GM13976 (cell line): ENCODE measurements at regions not wholly inside any gene's neighbourhood (a gene's known extent, or its start where the extent isn't known, plus 50 kb on each side); places are given as distances from the start of the nearest gene placed in this dataset.

Experiments used
- DNase-seq: peaks from one replicate; pipeline ENCODE4 v3.0.0; 2012; ENCODE audit warnings: low spot score
- in situ Hi-C: fragments of 300-500 bp; cut with MboI; formaldehyde crosslinking; loops from one replicate; pipeline ENCODE4 v1.12.0; 2022; ENCODE audit warnings: low sequenced_read_pairs, mixed read lengths, inconsistent platforms; ENCODE audit not compliant: unreplicated experiment
- TF ChIP-seq, protein P1 (sequence below): IDR thresholded peaks from 2 replicates; pipeline ENCODE4 v1.5.1; 2012; ENCODE audit warnings: borderline replicate concordance, mild to moderate bottlenecking; ENCODE audit not compliant: insufficient read depth; ENCODE audit errors: extremely low read depth, missing control alignments, control extremely low read depth

- no peak for DNase-seq
- in situ Hi-C loops = no loop called here
- TF ChIP-seq, protein P1, sequence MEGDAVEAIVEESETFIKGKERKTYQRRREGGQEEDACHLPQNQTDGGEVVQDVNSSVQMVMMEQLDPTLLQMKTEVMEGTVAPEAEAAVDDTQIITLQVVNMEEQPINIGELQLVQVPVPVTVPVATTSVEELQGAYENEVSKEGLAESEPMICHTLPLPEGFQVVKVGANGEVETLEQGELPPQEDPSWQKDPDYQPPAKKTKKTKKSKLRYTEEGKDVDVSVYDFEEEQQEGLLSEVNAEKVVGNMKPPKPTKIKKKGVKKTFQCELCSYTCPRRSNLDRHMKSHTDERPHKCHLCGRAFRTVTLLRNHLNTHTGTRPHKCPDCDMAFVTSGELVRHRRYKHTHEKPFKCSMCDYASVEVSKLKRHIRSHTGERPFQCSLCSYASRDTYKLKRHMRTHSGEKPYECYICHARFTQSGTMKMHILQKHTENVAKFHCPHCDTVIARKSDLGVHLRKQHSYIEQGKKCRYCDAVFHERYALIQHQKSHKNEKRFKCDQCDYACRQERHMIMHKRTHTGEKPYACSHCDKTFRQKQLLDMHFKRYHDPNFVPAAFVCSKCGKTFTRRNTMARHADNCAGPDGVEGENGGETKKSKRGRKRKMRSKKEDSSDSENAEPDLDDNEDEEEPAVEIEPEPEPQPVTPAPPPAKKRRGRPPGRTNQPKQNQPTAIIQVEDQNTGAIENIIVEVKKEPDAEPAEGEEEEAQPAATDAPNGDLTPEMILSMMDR = no peak
Measured at GRCh38 chr5:168147106-168147505, 144.3 kb upstream of the WWC1 start.

DNA sequence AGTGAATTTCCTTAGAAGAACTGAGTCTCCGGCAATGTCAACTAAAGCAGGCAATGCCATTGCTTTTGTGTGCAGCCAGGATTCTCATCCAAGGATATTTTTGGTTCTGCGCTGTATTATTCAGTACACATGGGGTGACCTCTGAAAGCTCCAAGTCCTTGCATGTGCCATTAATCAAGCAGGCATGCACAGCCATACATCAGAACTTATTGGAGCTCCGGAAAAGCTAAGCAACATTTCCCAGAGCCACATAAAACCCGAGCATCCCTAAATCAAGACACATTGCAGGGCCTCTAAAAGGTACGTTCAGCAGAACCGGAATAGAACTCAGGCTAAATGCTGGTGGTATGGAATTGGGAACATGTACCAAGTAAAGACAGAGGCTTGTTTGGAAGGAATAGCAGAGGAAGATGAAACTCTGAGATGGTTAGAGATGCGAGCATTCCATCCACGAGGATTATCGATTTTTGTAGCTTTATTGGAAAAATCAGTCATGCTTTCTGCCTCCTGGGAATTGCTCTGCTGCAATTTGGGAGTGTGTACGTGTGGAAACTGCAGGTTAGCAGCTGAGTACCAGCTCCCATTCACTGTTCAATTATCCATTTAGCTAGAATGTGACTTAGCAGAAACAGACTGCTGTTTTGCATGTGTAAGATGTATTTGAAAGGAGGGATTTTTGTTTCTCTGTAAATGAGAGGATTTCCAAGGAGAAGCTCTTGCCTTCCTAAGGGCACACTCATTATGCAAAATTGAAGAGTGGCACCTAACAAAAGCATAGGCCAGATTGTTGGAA, 143.7 kb upstream of the WWC1 start:
- TF ChIP-seq, protein P1 = no peak
- in situ Hi-C loops = no loop called here
- no peak for DNase-seq

DNA sequence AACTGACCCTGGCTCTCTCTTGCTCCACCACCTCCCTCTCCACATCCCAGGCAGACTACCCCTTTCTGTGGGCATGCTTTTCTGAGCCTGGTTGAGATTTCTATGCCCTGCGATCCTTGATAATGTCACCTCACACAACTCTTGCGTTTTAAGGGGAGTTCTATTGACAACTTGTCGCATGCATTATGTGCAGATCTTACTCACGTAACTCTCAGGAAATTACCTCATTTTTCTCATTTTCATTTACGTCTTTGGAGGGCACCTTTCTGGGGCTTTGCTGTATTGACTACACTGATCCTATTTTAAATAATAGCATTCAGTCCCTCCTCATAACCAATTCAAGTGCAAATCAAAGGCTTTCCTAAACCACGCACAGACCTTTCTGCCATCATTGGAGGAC, 140.4 kb upstream of the WWC1 start:
- TF ChIP-seq, protein P1 = no peak
- no peak for DNase-seq
- in situ Hi-C loops = no loop called here

DNA sequence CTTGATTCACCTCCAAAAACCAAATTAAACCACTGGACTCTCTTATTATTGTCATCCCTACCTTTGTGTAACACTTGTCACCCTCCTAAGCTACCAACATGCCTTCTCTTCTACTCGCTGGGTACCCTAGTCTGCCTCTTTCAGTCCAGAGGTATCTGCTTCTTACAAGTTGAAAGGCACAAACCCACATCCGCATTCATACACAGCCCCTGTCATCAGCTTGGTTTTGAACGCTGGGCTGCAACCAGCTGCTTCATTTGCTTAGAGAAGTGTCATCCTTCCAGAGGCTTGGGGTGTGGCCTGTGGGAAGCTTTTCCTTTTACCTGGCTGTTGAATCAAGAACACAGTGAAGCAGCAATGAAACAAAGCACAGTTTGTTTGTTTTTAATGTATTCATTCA, 138.8 kb upstream of the WWC1 start:
- in situ Hi-C loops = no loop called here
- DNase-seq = no peak
- TF ChIP-seq, protein P1 = no peak

DNA sequence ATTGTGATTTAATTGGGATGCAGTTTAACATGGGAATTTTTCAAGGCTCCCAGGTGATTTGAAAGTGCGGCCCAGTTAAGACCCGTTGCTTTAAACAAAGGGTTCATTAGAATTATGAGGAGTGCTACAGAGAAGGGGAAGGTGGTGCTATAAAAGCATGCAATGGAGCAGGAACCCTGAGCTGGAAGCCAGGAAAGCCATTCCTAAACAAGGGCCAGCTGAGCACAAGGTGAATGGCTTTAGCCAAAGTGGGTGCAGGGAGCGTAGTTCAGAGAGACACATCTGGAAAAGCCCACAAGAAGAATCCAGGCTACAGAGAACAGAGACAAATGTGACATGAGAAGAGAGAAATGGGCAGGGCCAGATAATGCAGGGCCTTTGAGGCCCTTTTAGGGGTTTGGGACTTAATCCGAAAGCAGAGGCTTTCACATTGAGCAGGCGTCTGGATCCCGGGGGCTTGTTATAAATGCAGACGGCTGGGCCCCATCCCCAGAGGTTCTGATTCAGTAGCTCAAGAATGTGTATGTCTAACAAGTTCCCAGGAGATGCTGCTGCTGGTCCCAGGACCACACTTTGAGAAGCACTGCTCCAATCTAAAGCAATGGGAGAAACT, 138.1 kb upstream of the WWC1 start:
- TF ChIP-seq, protein P1 = no peak
- in situ Hi-C loops = no loop called here
- DNase-seq = no peak

- DNase-seq = no peak
- TF ChIP-seq, protein P1 = no peak
- in situ Hi-C loops = no loop called here
Measured at GRCh38 chr5:168153876-168154270, 137.6 kb upstream of the WWC1 start.
